ENCODE measurements at regions not wholly inside any gene's neighbourhood (a gene's known extent, or its start where the extent isn't known, plus 50 kb on each side); places are given as distances from the start of the nearest gene placed in this dataset.

GRCh38 chr1:112245114-112245513, 150.9 kb upstream of the CTTNBP2NL start:
- TF ChIP-seq CTCF (IDR thresholded peaks at IDR 0.05; ENCODE audit: low read depth, low read length) (no peak), MYC (IDR thresholded peaks at IDR 0.05; ENCODE audit: low read depth, low read length) (no peak), POLR2A (IDR thresholded peaks at IDR 0.05; ENCODE audit: extremely low read depth, insufficient read length) (no peak)
